Epithelial cell of proximal tubule (primary cell): ENCODE measurements at regions not wholly inside any gene's neighbourhood (a gene's known extent, or its start where the extent isn't known, plus 50 kb on each side); places are given as distances from the start of the nearest gene placed in this dataset.
A peak's percentile ranks its signal among the peaks of the same experiment; 100 is the strongest.

Source experiments
- DNase-seq: peaks from one replicate; pipeline ENCODE4 v3.0.0-alpha.2; 2011; ENCODE audit warnings: low read depth
- H3K4me3 ChIP-seq: 2 replicates; pipeline ENCODE4 v1.5.1; 2011; ENCODE audit warnings: low read depth, mild to moderate bottlenecking, low read length
- TF ChIP-seq, protein P1 (sequence below): conservative IDR thresholded peaks from 2 replicates; pipeline ENCODE4 v1.5.1; 2012; ENCODE audit warnings: low read depth, mild to moderate bottlenecking, low read length

GRCh38 chr22:27593378-27593777, 208.2 kb downstream of the MN1 start:
- DNase-seq = no peak
- TF ChIP-seq, protein P1, sequence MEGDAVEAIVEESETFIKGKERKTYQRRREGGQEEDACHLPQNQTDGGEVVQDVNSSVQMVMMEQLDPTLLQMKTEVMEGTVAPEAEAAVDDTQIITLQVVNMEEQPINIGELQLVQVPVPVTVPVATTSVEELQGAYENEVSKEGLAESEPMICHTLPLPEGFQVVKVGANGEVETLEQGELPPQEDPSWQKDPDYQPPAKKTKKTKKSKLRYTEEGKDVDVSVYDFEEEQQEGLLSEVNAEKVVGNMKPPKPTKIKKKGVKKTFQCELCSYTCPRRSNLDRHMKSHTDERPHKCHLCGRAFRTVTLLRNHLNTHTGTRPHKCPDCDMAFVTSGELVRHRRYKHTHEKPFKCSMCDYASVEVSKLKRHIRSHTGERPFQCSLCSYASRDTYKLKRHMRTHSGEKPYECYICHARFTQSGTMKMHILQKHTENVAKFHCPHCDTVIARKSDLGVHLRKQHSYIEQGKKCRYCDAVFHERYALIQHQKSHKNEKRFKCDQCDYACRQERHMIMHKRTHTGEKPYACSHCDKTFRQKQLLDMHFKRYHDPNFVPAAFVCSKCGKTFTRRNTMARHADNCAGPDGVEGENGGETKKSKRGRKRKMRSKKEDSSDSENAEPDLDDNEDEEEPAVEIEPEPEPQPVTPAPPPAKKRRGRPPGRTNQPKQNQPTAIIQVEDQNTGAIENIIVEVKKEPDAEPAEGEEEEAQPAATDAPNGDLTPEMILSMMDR = no peak
- H3K4me3 ChIP-seq = no peak overlapping the region

GRCh38 chr22:27594020-27594419, 207.5 kb downstream of the MN1 start:
- no peak for DNase-seq
- TF ChIP-seq, protein P1 = no peak

DNA sequence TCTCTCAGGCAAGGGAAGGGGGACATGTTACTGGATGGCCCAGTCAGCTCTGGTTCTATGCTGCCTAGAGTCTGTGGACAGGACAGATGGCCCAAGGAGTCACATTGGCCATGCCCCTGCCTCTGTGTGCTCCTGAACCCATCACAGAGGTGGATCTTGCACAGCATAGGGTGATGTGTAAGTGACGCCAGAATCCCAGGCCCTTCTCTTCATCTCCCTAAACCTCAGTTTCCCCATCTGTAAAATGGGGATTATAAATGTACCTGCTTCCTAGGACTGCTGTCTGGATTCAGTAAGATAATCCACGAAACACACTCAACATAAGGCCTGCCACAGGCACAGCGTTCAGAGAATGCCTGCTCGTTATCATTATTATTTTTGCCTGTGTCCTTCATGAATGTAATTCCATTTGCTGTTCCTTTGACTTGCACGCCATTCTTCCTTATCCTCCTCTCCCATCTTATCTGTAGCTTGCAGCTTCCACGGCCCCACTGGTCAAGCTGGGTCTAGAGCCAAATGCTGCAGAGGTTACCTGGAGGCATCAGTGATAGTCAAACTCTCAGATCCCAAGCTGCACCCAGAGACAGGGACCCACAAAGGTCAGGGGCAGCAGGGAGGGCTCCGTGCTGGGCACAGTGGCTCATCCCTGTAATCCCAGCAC, 207.0 kb downstream of the MN1 start:
- TF ChIP-seq, protein P1 = no peak
- DNase-seq = no peak
- H3K4me3 ChIP-seq = no peak overlapping the region

More at GRCh38 chr22:27594020-27594419, 207.5 kb downstream of the MN1 start:
- H3K4me3 ChIP-seq = no peak overlapping the region

GRCh38 chr22:27596133-27596870, 205.3 kb downstream of the MN1 start:
- H3K4me3 ChIP-seq = no peak overlapping the region
- TF ChIP-seq, protein P1 = no peak
- no peak for DNase-seq

GRCh38 chr22:27597703-27598444, 203.7 kb downstream of the MN1 start:
- no peak for DNase-seq
- no peak overlapping the region for H3K4me3 ChIP-seq
- TF ChIP-seq, protein P1 = peak; percentile 46

DNA sequence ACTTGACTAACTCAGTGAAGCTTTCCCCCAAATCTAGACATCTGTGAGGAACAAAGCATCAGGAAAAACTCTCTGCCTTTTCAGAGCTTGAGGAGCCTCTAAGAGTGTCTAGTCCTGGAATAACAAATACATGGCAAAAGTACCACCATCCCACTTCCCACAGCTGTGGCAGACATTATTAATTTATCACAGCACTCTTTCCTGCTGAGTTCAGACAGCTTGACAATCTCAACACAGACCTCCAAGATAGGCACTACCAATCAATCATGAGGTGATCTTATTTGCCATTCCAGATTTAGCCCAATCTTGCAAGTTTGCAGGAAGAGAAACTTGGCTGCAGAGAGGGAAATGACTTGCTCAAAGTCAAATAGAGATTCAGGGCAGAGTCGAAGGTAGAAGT, 202.8 kb downstream of the MN1 start:
- no peak for DNase-seq
- no peak overlapping the region for H3K4me3 ChIP-seq
- TF ChIP-seq, protein P1 = no peak
